LoVo (cell line): ENCODE measurements at regions not wholly inside any gene's neighbourhood (a gene's known extent, or its start where the extent isn't known, plus 50 kb on each side); places are given as distances from the start of the nearest gene placed in this dataset.
A peak's percentile ranks its signal among the peaks of the same experiment; 100 is the strongest.

Source experiments
- DNase-seq: peaks from one replicate; pipeline ENCODE4 v3.0.0-alpha.2; 2016; ENCODE audit warnings: low spot score

DNA sequence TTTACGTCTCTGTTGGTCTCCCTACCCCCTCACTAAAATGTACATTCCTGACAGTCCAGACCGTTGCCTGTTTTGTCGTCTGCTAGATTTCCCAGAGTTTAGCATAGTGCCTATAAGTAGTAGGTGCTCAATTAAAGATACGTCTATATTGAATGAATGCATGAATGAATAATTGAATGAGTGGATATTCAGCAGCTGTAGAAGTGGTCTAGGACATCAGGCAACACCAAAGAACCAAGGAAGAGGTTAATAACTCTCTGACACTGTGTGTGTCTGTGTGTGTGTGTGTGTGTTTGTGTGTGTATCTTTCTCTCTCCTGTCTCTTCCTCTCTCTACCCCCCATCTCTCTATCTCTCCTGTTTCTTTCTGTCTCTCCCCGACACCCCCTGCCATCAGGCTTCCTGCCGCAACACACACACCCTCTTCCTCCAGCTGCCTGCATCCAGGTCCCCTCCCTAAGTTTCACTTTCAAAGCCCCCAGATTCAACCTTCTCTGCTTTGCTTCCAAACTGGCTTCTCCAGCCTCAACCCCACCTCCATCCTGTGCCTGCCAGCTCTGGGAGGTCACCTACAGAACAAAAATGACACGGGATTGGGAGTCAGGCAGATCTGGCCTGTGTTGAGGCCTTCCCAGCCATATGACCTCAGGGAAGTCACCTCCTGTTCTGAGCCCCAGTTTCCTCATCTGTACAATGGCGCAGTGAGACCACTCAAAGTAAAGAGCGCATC, 119.9 kb upstream of the NCOR2 start:
- no peak for DNase-seq

DNA sequence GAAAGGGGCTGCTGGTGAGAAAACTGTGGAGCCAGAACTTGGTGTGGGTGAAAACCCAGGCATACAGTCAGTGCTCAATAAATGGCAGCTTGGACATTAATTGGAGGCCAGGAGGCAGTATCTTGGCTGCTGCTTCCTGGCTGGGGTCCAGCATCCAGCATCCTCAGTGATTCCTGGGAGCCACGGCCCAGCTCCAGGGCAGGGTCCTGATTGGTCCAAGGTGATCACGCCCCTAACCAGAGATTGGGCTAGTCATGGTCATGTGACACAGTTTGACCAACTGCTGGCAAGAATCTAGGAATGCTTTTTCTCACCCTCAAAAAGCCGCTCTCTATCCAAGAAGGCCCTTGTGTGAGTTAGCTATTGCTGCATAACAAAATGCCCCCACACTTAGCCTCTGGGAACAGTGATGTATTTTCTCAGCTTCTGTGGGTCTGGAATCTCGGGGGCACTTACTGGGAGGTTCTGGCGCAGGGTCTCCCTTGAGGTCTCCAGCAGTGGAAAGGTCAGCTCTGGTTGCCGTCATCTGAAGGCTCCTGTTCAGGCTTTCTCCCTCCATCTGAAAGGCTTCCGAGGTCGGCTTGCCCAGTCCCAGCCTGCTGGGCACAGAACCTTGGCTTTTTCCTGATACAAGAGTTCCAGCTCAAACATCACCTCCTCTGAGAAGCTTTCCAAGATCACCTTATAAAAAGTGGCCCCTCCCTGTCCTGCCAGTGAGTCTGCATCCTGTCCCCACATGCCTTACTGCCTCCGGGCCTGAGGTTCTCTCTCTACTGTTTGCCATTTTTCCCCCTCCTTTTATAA, 119.2 kb upstream of the NCOR2 start:
- DNase-seq: no peak

DNA sequence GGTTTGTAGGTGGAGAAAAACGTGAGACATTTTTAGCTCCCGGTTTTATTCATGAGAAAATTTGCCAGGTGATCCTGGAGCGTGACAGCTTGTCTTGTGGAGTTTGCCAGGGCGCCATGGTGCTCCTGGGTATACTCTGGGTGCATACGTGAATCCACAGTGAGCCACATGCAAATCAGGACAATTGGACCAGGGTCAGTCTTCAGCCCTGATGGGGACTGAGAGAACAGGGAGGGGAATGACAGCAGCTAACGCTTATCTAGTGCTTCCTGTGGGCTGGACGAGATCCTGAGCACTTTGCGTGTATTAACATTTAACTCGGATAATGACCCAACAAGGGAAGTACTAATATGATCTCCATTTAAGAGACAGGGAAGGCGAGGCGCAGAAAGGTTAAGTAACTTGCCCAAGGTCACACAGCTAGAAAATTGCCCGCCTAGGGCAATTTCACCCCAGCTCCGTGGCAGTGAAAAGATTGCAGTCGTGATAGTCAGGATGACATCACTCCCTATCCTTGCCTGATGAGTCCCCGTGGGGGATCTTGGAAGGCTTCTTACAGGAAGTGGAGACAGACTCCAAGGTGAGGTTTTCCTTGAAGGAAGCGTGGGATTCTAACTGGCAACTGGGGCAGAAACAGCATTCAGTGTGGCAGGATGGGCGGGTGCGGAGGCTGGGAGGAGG, 118.4 kb upstream of the NCOR2 start:
- peak; percentile 15 for DNase-seq

DNA sequence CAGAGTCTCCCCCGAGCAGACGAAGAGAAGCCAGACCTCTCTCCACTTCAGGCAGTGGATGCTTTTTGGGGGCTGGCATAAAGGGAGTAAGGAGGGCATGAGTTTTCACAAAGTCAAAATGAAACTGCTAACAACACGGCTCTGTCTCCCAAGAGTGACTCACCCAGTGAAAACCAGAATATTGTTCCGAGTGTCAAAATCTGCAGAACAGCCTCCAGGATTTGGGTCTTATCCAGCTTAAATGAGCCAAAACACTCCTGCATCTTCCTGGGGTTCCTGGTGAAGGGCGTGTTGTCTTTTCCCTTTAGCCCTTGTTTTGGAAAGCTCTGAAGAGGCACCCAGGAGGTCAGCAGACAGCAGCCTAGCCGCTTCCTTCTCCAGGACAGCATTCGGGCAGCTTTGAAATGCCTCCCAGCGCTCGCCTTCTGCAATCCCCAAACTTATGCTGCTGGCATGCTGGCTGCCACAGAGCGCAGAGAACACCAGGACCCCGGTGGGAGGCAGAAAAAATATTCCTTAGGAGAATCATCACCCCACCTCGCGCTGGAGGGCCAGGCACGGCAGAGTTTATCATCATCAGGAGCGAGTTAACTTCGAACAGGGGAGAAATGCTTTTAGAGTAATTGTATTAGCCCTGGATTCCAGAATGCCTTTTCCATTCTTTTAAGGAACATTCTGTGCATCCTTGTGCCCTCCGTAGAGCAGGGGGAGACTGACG, 117.7 kb upstream of the NCOR2 start:
- no peak for DNase-seq

DNA sequence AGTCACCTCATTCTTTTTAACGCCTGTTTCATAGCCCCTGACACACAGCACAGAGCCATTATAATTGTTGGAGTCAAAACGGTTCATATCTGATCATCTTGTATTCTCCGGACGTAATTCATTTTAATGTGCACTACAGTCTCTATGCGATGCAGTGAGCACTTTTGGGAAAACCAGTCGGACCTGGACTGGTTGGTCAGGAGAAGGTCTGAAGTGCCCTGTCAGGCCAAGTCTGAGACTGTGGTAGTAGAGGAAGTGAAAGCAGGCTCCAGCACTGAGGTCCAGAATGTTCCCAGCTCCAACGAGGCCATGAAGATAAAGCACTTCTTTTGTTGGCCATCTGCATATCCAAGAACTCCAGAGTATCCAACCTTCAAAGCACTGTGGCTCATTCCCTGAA, 117.1 kb upstream of the NCOR2 start:
- peak; percentile 7 for DNase-seq

DNA sequence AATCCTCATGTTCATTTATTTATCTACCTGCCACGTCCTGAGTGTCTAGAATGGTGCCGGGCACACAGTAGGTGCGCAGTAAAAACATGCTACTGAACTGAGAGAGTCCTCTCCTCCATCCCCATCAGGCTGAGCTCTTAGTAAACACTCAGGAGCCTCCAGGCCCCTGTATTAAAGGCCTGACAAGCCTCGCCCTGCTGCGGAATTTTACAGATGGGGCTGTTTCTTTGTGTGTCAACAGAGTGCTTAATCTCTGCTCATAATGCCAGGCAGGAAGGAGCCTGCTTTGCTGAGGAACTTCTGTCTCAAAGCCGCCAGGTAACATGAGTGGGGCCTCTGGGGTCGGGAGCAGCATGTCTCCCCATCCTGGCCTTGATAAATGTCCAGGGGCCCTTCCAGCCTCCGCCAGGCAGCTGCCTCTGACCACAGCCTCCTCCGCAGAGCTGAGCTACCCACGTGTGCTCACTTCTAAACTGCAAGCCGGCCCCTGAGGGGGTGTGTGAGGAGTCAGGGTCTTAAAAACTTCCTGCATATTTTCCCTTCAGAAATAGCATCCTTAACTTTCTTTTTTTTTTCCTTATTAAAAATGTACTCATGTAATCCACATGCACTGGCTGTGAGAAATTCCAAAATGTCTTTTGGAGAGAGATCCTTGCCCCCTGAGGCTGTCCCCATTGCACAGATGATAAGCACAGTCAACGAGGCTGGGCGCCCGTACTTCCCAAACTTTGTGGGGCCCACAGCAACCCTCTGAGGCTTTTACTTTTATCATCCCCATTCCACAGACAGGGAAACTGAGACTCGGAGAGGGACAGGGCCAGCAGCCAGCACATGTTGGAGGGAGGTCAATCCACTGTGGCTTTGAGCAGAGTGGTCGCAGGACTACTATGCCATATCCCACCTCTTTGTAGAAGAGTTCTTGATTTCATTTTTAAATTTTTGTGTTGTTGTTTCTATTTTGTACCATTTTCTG, 116.0 kb upstream of the NCOR2 start:
- DNase-seq: peak; percentile 90

DNA sequence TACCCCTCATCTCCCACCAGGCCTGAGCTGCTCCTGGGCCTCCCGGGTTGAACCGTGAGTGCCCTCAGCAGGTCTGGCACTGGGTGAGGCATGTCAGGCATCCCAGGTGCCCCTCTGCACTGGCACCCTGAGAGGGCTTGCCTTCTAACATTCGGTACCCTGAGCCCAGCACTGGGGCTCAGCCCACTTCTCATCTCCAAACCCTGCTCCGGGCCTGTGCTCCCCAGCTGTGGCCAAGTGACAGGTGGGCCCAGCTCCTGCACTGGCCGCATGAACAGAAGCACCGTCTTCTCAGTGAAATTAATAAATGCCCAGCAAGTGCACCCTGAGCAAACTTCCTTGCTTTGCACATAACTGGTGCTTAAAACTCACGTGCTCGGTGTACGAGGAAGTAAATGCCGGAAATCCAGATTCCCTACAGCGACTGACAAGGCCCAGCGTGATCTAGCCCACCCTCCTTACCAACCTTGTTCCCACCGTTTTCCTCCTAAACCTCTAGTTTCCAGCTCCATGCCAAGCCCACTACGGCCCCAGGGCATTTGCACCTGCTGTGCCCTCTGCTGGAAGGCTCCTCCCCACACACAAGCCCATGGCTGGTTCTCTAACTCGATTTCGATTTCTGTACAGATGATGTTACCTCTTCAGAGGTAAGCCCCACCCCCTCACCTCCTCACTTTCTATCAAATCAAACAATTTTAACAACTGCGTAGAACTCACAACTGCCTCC, 115.2 kb upstream of the NCOR2 start:
- no peak for DNase-seq

DNA sequence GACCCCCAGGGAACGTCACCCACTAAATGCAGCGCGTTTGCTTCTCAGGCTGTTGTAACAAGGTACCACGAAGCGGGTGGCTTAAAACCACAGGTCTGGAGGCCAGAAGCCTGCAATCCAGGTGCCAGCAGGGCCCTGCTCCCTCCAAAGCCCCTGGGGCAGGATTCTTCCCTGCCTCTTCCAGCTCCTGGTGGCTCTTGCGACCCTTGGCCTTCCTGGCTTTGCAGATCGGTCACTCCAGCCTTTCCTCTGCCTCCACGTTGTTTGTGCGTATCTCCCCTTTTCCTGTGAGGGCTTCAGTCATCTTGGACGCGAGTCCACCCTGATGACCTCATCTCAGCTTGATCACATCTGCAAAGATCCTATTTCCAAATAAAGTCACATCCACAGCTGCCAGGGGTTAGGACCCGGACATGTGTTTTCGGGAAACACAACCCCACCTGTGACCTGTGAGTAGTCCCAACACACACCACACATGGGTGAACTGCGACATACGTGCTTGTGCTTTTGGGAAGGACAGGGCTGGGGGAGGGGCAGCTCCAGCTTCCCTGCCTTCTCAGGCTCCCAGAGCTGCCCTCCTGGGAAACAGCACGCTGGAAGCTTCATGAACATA, 114.5 kb upstream of the NCOR2 start:
- DNase-seq: no peak

DNA sequence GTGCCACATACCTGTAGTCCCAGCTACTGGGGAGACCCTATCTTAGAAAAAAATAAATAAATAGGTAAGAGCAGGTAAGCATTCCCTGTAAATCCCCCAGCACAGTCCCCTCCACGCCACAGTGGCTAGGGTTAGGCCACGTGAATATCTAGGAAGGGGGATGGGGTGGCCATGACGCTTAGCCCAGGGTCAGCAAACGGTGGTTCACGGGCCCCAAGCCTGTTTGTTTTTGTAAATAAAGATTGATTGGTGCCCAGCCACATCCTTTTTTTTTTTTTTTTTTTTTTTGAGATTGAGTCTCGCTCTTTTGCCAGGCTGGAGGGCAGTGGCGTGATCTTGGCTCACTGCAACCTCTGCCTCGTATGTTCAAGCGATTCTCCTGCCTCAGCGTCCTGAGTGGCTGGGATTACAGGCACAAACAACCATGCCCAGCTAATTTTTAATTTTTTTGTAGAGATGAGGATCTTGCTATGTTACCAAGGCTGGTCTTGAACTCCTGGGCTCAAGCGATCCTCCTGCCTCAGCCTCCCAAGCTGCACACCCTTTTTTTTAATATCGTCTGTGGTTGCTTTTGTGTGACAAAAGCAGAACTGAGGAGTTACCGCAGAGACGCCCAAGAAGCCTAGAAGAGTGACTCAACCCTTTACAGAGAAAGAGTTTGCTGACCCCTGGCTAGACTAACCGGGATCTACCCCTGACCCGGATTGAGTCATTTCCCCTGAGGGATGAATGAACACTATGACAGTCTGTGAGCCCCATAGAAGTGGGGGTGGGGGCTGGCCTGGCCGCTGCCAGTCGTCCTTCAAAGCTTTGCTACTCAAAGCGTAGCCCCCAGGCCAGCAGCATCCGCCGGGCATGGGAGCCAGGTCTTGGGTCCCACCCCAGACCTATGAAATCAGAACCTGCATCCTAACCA, 113.7 kb upstream of the NCOR2 start:
- DNase-seq: peak; percentile 80

DNA sequence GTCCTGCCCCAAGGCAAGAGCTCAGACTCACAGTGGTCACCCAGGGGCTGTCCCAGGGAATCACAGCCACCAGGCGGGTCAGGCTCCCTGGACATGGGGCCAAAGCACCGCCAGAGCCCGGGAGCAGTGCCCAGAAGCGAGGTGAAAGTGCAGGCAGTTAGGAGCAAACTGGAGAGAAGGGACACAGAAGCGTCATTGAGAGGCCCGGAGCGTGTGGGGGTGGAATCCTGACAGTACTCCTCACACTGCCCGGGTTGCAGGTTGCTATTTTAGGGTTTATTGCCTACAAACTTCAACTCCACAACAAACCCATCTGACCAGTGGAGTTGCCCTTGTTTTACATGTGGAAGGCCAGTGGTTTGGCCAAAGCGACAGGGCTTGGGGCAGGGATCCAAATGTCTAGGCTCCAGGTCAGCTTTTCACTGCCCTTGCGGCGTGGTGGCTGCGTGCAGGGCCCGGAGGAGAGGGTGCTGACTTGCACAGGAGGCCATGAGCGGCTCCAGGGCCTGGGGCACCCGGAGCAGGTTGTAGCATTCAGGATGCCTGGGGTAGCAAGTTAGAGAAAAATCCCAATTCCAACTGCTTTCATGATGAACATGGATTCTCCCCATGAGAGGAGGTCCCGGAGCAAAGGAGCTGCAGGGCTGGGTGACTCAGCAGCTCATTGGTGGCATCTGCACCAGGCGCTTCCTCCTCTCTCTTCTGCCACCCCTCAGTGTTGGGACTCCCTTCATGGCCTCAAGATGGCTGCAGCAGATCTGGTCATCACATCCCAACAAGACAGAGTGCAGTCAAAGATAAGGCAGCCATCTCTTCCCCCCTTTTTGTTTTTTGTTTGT, 112.3 kb upstream of the NCOR2 start:
- DNase-seq: no peak

DNA sequence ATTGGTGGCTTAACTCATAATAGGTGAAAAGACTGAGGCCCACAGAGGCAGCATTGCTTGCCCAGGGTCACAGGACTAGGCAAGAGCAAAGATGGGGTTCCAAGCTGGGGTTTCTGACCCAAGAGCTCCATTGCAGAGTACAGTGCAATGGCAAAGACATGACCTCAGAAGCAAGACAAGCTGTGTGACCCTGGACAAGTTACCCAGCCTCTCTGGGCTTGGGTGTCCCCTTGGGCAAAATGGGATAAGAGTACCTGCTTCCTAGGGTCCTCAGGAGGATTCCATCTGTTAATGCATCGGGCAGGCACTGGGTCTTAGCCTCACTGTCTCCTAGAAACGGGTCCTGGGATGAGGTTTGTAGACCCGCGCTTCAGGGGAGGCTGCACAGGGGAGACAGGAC, 111.6 kb upstream of the NCOR2 start:
- DNase-seq: no peak

DNA sequence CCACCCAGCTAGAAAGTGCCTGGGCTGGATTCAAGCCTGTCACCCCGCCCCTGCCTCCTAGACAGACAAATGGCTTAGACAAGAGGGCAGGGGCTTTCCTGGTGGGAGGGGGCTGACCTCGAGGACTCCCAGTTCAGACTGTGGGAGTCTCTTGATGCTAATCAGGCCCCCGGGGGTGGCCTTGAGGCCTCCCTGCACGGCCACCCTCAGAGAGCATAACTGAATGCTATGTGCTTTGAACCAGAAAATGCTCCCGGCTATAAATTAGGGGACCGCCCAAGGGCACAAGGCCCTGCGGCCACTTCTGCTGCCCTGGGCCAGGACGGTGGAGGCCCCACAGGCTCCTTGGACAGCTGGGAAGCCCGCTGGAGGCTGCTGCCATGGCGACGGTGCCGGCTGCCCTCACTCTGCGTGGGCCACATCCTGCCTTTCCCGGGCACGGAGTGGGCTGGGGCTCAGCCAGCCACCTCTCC, 111.0 kb upstream of the NCOR2 start:
- no peak for DNase-seq

DNA sequence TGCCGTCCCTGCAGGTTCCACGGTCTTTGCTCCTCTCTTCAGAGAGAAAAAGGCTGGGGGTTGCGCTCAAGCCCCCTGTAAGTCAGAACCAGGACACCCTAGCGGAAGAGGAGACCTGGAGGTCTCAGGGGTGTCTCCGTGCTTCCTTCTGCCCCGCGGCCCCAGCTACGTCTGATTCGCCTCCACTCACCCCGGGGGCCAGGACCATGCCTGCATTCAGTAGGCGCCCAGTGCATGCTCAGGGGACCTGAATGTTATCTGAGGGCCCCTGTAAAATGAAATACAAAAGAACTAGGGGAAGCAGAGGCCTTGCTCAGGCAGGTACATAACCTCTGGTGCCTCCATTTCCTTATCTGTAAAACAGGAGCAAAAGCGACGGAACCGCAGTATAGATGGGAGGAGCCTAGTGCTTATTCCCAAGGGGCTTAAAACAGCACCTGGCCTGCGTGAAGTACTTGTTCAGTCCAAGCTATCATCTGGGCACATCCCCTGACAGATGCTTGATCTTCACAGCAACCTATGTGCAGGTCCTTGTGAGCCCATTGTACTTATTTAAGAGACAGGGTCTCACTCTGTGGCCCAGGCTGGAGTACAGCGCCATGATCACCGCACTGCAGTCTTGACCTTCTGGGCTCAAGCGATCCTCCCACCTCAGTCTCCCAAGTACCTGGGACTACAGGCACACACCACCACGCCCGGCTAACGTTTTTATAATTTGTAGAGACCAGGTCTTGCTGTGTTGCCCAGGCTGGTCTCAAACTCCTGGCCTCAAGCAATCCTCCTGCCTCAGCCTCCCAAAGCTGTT, 110.3 kb upstream of the NCOR2 start:
- DNase-seq: no peak

DNA sequence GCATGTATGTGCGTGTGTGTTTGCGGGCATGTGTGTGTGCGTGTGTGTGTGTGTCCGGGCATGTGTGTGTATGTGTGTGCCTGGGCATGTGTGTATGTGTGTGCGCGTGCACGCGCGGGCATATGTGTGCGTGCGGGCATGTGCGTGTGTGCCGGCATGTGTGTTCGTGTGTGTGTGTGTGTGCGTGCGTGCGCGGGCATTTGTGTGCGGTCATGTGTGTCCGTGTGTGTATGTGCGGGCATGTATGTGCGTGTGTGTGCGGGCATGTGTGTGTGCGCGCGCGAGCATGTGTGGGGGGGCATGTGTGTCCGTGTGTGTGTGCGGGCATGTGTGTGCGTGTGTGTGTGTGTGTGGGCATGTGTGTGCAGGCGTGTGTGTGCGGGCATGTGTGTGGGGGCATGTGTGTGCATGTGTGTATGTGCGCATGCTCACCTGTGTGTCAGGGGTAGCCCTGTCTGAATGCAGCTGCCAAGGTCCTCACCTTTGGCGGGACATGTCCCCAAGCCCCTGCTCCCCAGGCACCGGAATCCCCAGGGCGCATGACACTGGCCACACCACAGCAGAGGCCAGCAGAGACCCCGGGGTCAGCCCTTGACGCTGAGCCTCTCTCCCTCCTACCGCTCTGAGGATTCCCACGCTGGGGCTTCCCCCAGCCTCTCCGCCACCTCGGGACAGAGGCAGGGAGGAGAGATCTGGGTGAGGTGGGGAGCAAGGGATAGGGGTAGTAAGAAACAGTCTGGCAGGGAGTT, 109.5 kb upstream of the NCOR2 start:
- no peak for DNase-seq

DNA sequence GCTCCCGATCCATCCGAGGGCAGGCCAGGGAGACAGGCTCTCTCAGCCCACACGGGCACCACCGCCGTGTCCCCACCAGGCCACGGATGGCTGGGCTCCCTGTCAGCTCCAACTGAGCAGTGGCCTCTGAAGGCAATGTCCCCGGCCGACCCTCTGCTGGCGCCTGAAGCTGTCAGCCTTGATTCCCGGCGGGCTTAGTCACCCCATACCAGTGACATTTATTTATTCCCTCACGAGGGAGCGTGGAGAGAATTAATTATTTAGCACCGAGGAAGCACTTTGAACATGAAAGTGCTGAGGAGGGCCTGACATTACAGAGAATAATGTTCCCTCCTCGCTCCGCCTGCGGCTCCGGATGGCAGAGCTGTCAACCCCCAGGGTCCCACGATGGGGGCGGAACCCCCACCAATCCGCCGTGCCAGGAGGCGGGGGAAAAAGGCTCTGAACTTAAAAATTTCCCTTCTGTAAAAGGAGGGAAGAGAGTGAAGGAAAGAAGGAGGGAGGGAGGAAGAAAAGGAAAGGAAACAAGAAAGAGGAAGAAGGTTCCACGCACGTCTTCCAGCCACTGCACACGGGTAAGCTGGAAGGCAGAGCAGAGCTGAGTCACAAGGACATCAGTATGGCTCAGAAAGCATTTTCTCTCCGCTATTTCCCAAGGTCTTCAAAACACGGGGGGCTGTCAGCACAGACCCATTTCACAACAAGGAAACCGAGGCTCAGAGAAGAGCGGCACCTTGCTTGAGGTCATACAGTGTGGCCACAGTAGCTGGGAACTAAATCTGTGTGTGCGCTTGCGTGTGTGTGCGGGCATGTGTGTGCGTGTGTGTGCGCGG, 108.7 kb upstream of the NCOR2 start:
- no peak for DNase-seq
